Activated T-cell treated with anti-CD3 and anti-CD28 coated beads for 24 hours (primary cell): ENCODE measurements at regions not wholly inside any gene's neighbourhood (a gene's known extent, or its start where the extent isn't known, plus 50 kb on each side); places are given as distances from the start of the nearest gene placed in this dataset.

Experiments used
- DNase-seq: peaks from one replicate; pipeline ENCODE4 v3.0.0-alpha.2; 2020; ENCODE audit warnings: low read depth

GRCh38 chr16:73882033-73882432 lies 414.6 kb upstream of the PSMD7 start:
- DNase-seq = no peak

- DNase-seq = no peak
Observed at GRCh38 chr16:73879621-73880020, 417.0 kb upstream of the PSMD7 start.

- DNase-seq = no peak
Observed at GRCh38 chr16:73878611-73879010, 418.0 kb upstream of the PSMD7 start.

GRCh38 chr16:73877150-73877549 lies 419.5 kb upstream of the PSMD7 start:
- no peak for DNase-seq

- no peak for DNase-seq
Observed at GRCh38 chr16:73875996-73876690, 420.5 kb upstream of the PSMD7 start.

- DNase-seq = no peak
Observed at GRCh38 chr16:73874324-73874723, 422.3 kb upstream of the PSMD7 start.

- DNase-seq = no peak
Observed at GRCh38 chr16:73873643-73874042, 423.0 kb upstream of the PSMD7 start.

- DNase-seq = no peak
Observed at GRCh38 chr16:73872856-73873255, 423.8 kb upstream of the PSMD7 start.

- DNase-seq = no peak
Observed at GRCh38 chr16:73871088-73871733, 425.4 kb upstream of the PSMD7 start.

- DNase-seq = no peak
Observed at GRCh38 chr16:73869126-73869525, 427.5 kb upstream of the PSMD7 start.

GRCh38 chr16:73864868-73865267 lies 431.7 kb upstream of the PSMD7 start:
- no peak for DNase-seq

- DNase-seq = no peak
Observed at GRCh38 chr16:73858326-73858725, 438.3 kb upstream of the PSMD7 start.

- DNase-seq = no peak
Observed at GRCh38 chr16:73853968-73854367, 442.6 kb upstream of the PSMD7 start.

- no peak for DNase-seq
Observed at GRCh38 chr16:73852561-73852960, 444.1 kb upstream of the PSMD7 start.

GRCh38 chr16:73848993-73849392 lies 447.6 kb upstream of the PSMD7 start:
- no peak for DNase-seq

GRCh38 chr16:73847090-73847489 lies 449.5 kb upstream of the PSMD7 start:
- no peak for DNase-seq

- no peak for DNase-seq
Observed at GRCh38 chr16:73846356-73846755, 450.3 kb upstream of the PSMD7 start.

- no peak for DNase-seq
Observed at GRCh38 chr16:73846007-73846330, 450.6 kb upstream of the PSMD7 start.

- no peak for DNase-seq
Observed at GRCh38 chr16:73845238-73846006, 451.2 kb upstream of the PSMD7 start.

- DNase-seq = no peak
Observed at GRCh38 chr16:73840728-73841127, 455.9 kb upstream of the PSMD7 start.

GRCh38 chr16:73831220-73831619 lies 465.4 kb upstream of the PSMD7 start:
- DNase-seq = no peak

- DNase-seq = no peak
Observed at GRCh38 chr16:73823205-73823849, 473.3 kb upstream of the PSMD7 start.
